CD8-positive, alpha-beta memory T cell (primary cell): ENCODE measurements at regions not wholly inside any gene's neighbourhood (a gene's known extent, or its start where the extent isn't known, plus 50 kb on each side); places are given as distances from the start of the nearest gene placed in this dataset.

Source experiments
- CTCF ChIA-PET: fragments of 350-600 bp; sonication (Branson Sonifier 250); formaldehyde crosslinking; loops from one replicate; lab custom pipeline; 2021; ENCODE audit warnings: antibody characterized with exemption; lab: Charles Lee
- POLR2A ChIA-PET: fragments of 350-600 bp; sonication (Branson Sonifier 250); formaldehyde crosslinking; loops from one replicate; lab custom pipeline; 2021; ENCODE audit warnings: antibody characterized with exemption; lab: Charles Lee
- DNase-seq, 5 donors: peaks; one replicate each; pipeline versions ENCODE4 v3.0.0 to v3.0.0-alpha.2; 2020 to 2022; ENCODE audit warnings: mixed read lengths in 1 of 5
- H3K27ac ChIP-seq: one replicate; pipeline ENCODE4 v1.7.0; 2013; ENCODE audit warnings: low read depth, mild to moderate bottlenecking, low read length, moderate library complexity
- H3K27me3 ChIP-seq: 2 replicates; pipeline ENCODE4 v1.7.0; 2013; ENCODE audit warnings: low read length, mild to moderate bottlenecking; ENCODE audit not compliant: insufficient read depth, poor library complexity, severe bottlenecking
- H3K36me3 ChIP-seq: 2 replicates; pipeline ENCODE4 v1.7.0; 2013; ENCODE audit warnings: mild to moderate bottlenecking, low read length, moderate library complexity; ENCODE audit not compliant: insufficient read depth
- H3K4me1 ChIP-seq: 2 replicates; pipeline ENCODE4 v1.7.0; 2013; ENCODE audit warnings: mild to moderate bottlenecking, low read length, moderate library complexity; ENCODE audit not compliant: insufficient read depth
- H3K4me3 ChIP-seq: 2 replicates; pipeline ENCODE4 v1.7.0; 2013; ENCODE audit warnings: mild to moderate bottlenecking, low read length
- H3K9me3 ChIP-seq: 2 replicates; pipeline ENCODE4 v1.7.0; 2013; ENCODE audit warnings: mild to moderate bottlenecking, low read length
- H3K27ac Mint-ChIP-seq, 8 donors: one replicate each; pipeline ENCODE4 v1.8.0; 2020 to 2021; ENCODE audit warnings: mixed read lengths in 8 of 8, mild to moderate bottlenecking in 6 of 8, inconsistent platforms in 3 of 8, moderate library complexity in 3 of 8
- H3K27me3 Mint-ChIP-seq, 2 donors: one replicate each; pipeline ENCODE4 v1.8.0; 2020 to 2021; ENCODE audit warnings: mixed read lengths in 2 of 2, mild to moderate bottlenecking in 1 of 2, moderate library complexity in 1 of 2
- H3K36me3 Mint-ChIP-seq, 3 donors: one replicate each; pipeline ENCODE4 v1.8.0; 2020 to 2021; ENCODE audit warnings: mixed read lengths in 3 of 3, inconsistent platforms in 1 of 3, mild to moderate bottlenecking in 1 of 3
- H3K4me1 Mint-ChIP-seq, 3 donors: one replicate each; pipeline ENCODE4 v1.8.0; 2020 to 2021; ENCODE audit warnings: mixed read lengths in 3 of 3, inconsistent platforms in 1 of 3, mild to moderate bottlenecking in 1 of 3
- H3K4me3 Mint-ChIP-seq, 7 donors: one replicate each; pipeline ENCODE4 v1.8.0; 2020 to 2021; ENCODE audit warnings: mixed read lengths in 7 of 7, mild to moderate bottlenecking in 6 of 7, moderate library complexity in 4 of 7, inconsistent platforms in 2 of 7
- H3K9me3 Mint-ChIP-seq, 5 donors: one replicate each; pipeline ENCODE4 v1.8.0; 2020 to 2022; ENCODE audit warnings: mixed read lengths in 5 of 5, mild to moderate bottlenecking in 3 of 5, moderate library complexity in 2 of 5, inconsistent platforms in 1 of 5

- no peak overlapping the region for H3K27ac Mint-ChIP-seq
- no peaks in the 10 kb centered on the region for H3K27me3 ChIP-seq
- ChIA-PET CTCF (no interaction called here), POLR2A (no interaction called here)
- H3K27me3 Mint-ChIP-seq: no peaks in the 10 kb centered on the region
- H3K27ac ChIP-seq: no peak overlapping the region
- no peaks in the 10 kb centered on the region for H3K9me3 ChIP-seq
- H3K36me3 Mint-ChIP-seq: no peaks in the 10 kb centered on the region
- H3K9me3 Mint-ChIP-seq: peaks cover 1 to 11% (median 4%) of the 10 kb centered on the region in 5 donors
- no peaks in the 10 kb centered on the region for H3K4me1 ChIP-seq
- H3K4me1 Mint-ChIP-seq: no peaks in the 10 kb centered on the region
- no peak overlapping the region for H3K4me3 Mint-ChIP-seq
- no peak overlapping the region for H3K4me3 ChIP-seq
- no peak for DNase-seq
- H3K36me3 ChIP-seq: no peaks in the 10 kb centered on the region
Measured at GRCh38 chr2:125630377-125630776, 1025.6 kb upstream of the GYPC start.

GRCh38 chr2:125634662-125635061, 1021.3 kb upstream of the GYPC start:
- no peak overlapping the region for H3K27ac Mint-ChIP-seq

GRCh38 chr2:125638345-125638744, 1017.6 kb upstream of the GYPC start:
- peaks cover 0 to 15% (median 4%) of the 10 kb centered on the region in 5 donors for H3K9me3 Mint-ChIP-seq
- no peaks in the 10 kb centered on the region for H3K36me3 Mint-ChIP-seq
- CTCF ChIA-PET: no interaction called here
- no peaks in the 10 kb centered on the region for H3K27me3 Mint-ChIP-seq
- H3K27me3 ChIP-seq: no peaks in the 10 kb centered on the region
- no peak overlapping the region for H3K4me3 ChIP-seq
- H3K9me3 ChIP-seq: no peaks in the 10 kb centered on the region
- H3K4me1 Mint-ChIP-seq: no peaks in the 10 kb centered on the region
- no peaks in the 10 kb centered on the region for H3K36me3 ChIP-seq
- no peak overlapping the region for H3K27ac Mint-ChIP-seq
- DNase-seq: no peak
- H3K4me3 Mint-ChIP-seq: no peak overlapping the region
- POLR2A ChIA-PET: no interaction called here
- no peaks in the 10 kb centered on the region for H3K4me1 ChIP-seq
- H3K27ac ChIP-seq: no peak overlapping the region

More at GRCh38 chr2:125634662-125635061, 1021.3 kb upstream of the GYPC start:
- H3K4me1 ChIP-seq: no peaks in the 10 kb centered on the region
- no peak overlapping the region for H3K27ac ChIP-seq
- CTCF ChIA-PET: no interaction called here
- Mint-ChIP-seq H3K36me3 (no peaks in the 10 kb centered on the region), H3K27me3 (no peaks in the 10 kb centered on the region), H3K4me3 (no peak overlapping the region), H3K9me3 (peaks cover 0 to 10% (median 4%) of the 10 kb centered on the region in 5 donors), H3K4me1 (no peaks in the 10 kb centered on the region)
- no peak for DNase-seq
- no peaks in the 10 kb centered on the region for H3K27me3 ChIP-seq
- H3K36me3 ChIP-seq: no peaks in the 10 kb centered on the region
- POLR2A ChIA-PET: no interaction called here
- no peak overlapping the region for H3K4me3 ChIP-seq
- H3K9me3 ChIP-seq: no peaks in the 10 kb centered on the region

GRCh38 chr2:125642032-125642431, 1013.9 kb upstream of the GYPC start:
- no peak overlapping the region for H3K27ac ChIP-seq
- POLR2A ChIA-PET: no interaction called here
- H3K36me3 ChIP-seq: no peaks in the 10 kb centered on the region
- H3K9me3 ChIP-seq: no peaks in the 10 kb centered on the region
- CTCF ChIA-PET: no interaction called here
- no peaks in the 10 kb centered on the region for H3K36me3 Mint-ChIP-seq
- H3K4me3 Mint-ChIP-seq: no peak overlapping the region
- no peaks in the 10 kb centered on the region for H3K27me3 ChIP-seq
- no peaks in the 10 kb centered on the region for H3K27me3 Mint-ChIP-seq
- no peaks in the 10 kb centered on the region for H3K4me1 ChIP-seq
- H3K9me3 Mint-ChIP-seq: peaks cover 0 to 5% (median 4%) of the 10 kb centered on the region in 5 donors
- H3K27ac Mint-ChIP-seq: no peak overlapping the region
- DNase-seq: no peak
- no peaks in the 10 kb centered on the region for H3K4me1 Mint-ChIP-seq
- H3K4me3 ChIP-seq: no peak overlapping the region

GRCh38 chr2:125643128-125643527, 1012.8 kb upstream of the GYPC start:
- no peaks in the 10 kb centered on the region for H3K36me3 ChIP-seq
- POLR2A ChIA-PET: no interaction called here
- no peak overlapping the region for H3K27ac ChIP-seq
- no peaks in the 10 kb centered on the region for H3K27me3 Mint-ChIP-seq
- H3K4me1 Mint-ChIP-seq: no peaks in the 10 kb centered on the region
- H3K4me3 ChIP-seq: no peak overlapping the region
- CTCF ChIA-PET: no interaction called here
- H3K9me3 ChIP-seq: no peaks in the 10 kb centered on the region
- H3K27me3 ChIP-seq: no peaks in the 10 kb centered on the region
- H3K4me1 ChIP-seq: no peaks in the 10 kb centered on the region
- DNase-seq: no peak
- no peaks in the 10 kb centered on the region for H3K36me3 Mint-ChIP-seq
- peaks cover 0 to 10% (median 5%) of the 10 kb centered on the region in 5 donors for H3K9me3 Mint-ChIP-seq
- no peak overlapping the region for H3K4me3 Mint-ChIP-seq
- H3K27ac Mint-ChIP-seq: no peak overlapping the region

GRCh38 chr2:125643585-125643984, 1012.4 kb upstream of the GYPC start:
- Histone ChIP-seq H3K9me3 (no peaks in the 10 kb centered on the region), H3K4me1 (no peaks in the 10 kb centered on the region), H3K36me3 (no peaks in the 10 kb centered on the region), H3K4me3 (no peak overlapping the region), H3K27ac (no peak overlapping the region), H3K27me3 (no peaks in the 10 kb centered on the region)
- ChIA-PET CTCF (no interaction called here), POLR2A (no interaction called here)
- H3K4me3 Mint-ChIP-seq: no peak overlapping the region
- H3K27me3 Mint-ChIP-seq: no peaks in the 10 kb centered on the region
- no peaks in the 10 kb centered on the region for H3K4me1 Mint-ChIP-seq
- H3K36me3 Mint-ChIP-seq: no peaks in the 10 kb centered on the region
- H3K27ac Mint-ChIP-seq: no peak overlapping the region
- no peak for DNase-seq
- H3K9me3 Mint-ChIP-seq: peaks cover 0 to 10% (median 5%) of the 10 kb centered on the region in 5 donors

GRCh38 chr2:125644257-125644656, 1011.7 kb upstream of the GYPC start:
- Mint-ChIP-seq H3K4me3 (no peak overlapping the region), H3K27me3 (no peaks in the 10 kb centered on the region), H3K36me3 (no peaks in the 10 kb centered on the region), H3K4me1 (no peaks in the 10 kb centered on the region), H3K9me3 (peaks cover 0 to 10% (median 5%) of the 10 kb centered on the region in 5 donors), H3K27ac (no peak overlapping the region)
- Histone ChIP-seq H3K36me3 (no peaks in the 10 kb centered on the region), H3K27ac (no peak overlapping the region), H3K4me3 (no peak overlapping the region), H3K27me3 (no peaks in the 10 kb centered on the region), H3K9me3 (no peaks in the 10 kb centered on the region), H3K4me1 (no peaks in the 10 kb centered on the region)
- no peak for DNase-seq
- ChIA-PET POLR2A (no interaction called here), CTCF (no interaction called here)

GRCh38 chr2:125652280-125652679, 1003.7 kb upstream of the GYPC start:
- H3K4me3 Mint-ChIP-seq: no peak overlapping the region
- no peaks in the 10 kb centered on the region for H3K27me3 ChIP-seq
- ChIA-PET POLR2A (no interaction called here), CTCF (no interaction called here)
- H3K27ac Mint-ChIP-seq: peak overlapping the region in 1 of 8 donors; percentile 33
- peaks cover 0 to 8% (median 3%) of the 10 kb centered on the region in 5 donors for H3K9me3 Mint-ChIP-seq
- no peak overlapping the region for H3K4me3 ChIP-seq
- DNase-seq: no peak
- H3K36me3 ChIP-seq: no peaks in the 10 kb centered on the region
- no peaks in the 10 kb centered on the region for H3K9me3 ChIP-seq
- H3K4me1 Mint-ChIP-seq: no peaks in the 10 kb centered on the region
- no peaks in the 10 kb centered on the region for H3K36me3 Mint-ChIP-seq
- no peaks in the 10 kb centered on the region for H3K4me1 ChIP-seq
- no peak overlapping the region for H3K27ac ChIP-seq
- no peaks in the 10 kb centered on the region for H3K27me3 Mint-ChIP-seq

- H3K9me3 Mint-ChIP-seq: peaks cover 2 to 9% (median 4%) of the 10 kb centered on the region in 5 donors
- no peaks in the 10 kb centered on the region for H3K4me1 ChIP-seq
- POLR2A ChIA-PET: no interaction called here
- H3K27me3 ChIP-seq: no peaks in the 10 kb centered on the region
- no peak for DNase-seq
- no peaks in the 10 kb centered on the region for H3K36me3 ChIP-seq
- no peaks in the 10 kb centered on the region for H3K9me3 ChIP-seq
- no peak overlapping the region for H3K27ac Mint-ChIP-seq
- no peak overlapping the region for H3K4me3 ChIP-seq
- no peak overlapping the region for H3K27ac ChIP-seq
- CTCF ChIA-PET: no interaction called here
- no peaks in the 10 kb centered on the region for H3K27me3 Mint-ChIP-seq
- no peak overlapping the region for H3K4me3 Mint-ChIP-seq
- no peaks in the 10 kb centered on the region for H3K4me1 Mint-ChIP-seq
- no peaks in the 10 kb centered on the region for H3K36me3 Mint-ChIP-seq
Measured at GRCh38 chr2:125654226-125654625, 1001.7 kb upstream of the GYPC start.
